HEK293 (cell line): ENCODE measurements at regions not wholly inside any gene's neighbourhood (a gene's known extent, or its start where the extent isn't known, plus 50 kb on each side); places are given as distances from the start of the nearest gene placed in this dataset.

Experiments
- CTCF ChIA-PET: fragments of 350-600 bp; formaldehyde crosslinking; extraction: SDS; loops from one replicate; lab custom pipeline; 2021; ENCODE audit warnings: antibody characterized with exemption; lab: Yijun Ruan, JAX
- POLR2A ChIA-PET: fragments of 300-600 bp; formaldehyde crosslinking; extraction: SDS; loops from one replicate; lab custom pipeline; 2020; ENCODE audit warnings: antibody characterized with exemption, inconsistent platforms; lab: Yijun Ruan, JAX
- H3K27ac ChIP-seq: fragments of 200-500 bp; sonication (Bioruptor generic); 2 replicates; pipeline ENCODE4 v1.5.1; 2014; ENCODE audit warnings: low read depth, low read length, control low read depth, inconsistent platforms; ENCODE audit errors: extremely low read depth
- H3K36me3 ChIP-seq, 2 experiments: fragments of 200-500 bp in 1 of 2; sonication (Bioruptor generic) in 1 of 2; 1 replicate in 1 of 2; 2 replicates in 1 of 2; pipeline ENCODE4 v1.5.1; 2014 to 2017; ENCODE audit warnings: inconsistent platforms in 2 of 2, low read length in 2 of 2; ENCODE audit not compliant: control insufficient read depth in 2 of 2, insufficient read depth in 1 of 2
- H3K4me1 ChIP-seq: fragments of 200-500 bp; sonication (Bioruptor generic); 2 replicates; pipeline ENCODE4 v1.5.1; 2014; ENCODE audit warnings: mild to moderate bottlenecking, low read length, inconsistent platforms; ENCODE audit not compliant: control insufficient read depth, insufficient read depth
- H3K4me3 ChIP-seq: 2 replicates; pipeline ENCODE4 v1.5.1; 2011; ENCODE audit warnings: low read depth, mild to moderate bottlenecking, control low read depth, low read length, moderate library complexity
- H3K9me3 ChIP-seq: fragments of 200-500 bp; sonication (Bioruptor generic); 2 replicates; pipeline ENCODE4 v1.5.1; 2014; ENCODE audit warnings: low read depth, low read length, inconsistent platforms; ENCODE audit not compliant: control insufficient read depth, insufficient read depth
- HOXA7 ChIP-seq: sonication (generic); formaldehyde crosslinking; IDR thresholded peaks from 2 replicates; pipeline ENCODE4 v1.8.1; 2022; ENCODE audit warnings: missing genetic modification reagents, borderline replicate concordance
- OSR2 ChIP-seq: fragments of 450-650 bp; formaldehyde crosslinking; IDR thresholded peaks from 2 replicates; pipeline ENCODE4 v1.5.1; 2016; ENCODE audit warnings: missing biosample characterization, missing genetic modification characterization
- PRDM10 ChIP-seq: fragments of 450-650 bp; formaldehyde crosslinking; IDR thresholded peaks from 2 replicates; pipeline ENCODE4 v1.5.1; 2016; ENCODE audit warnings: missing biosample characterization, missing genetic modification characterization
- PRDM6 ChIP-seq: fragments of 450-650 bp; formaldehyde crosslinking; IDR thresholded peaks from 2 replicates; pipeline ENCODE4 v1.5.1; 2017; ENCODE audit warnings: missing biosample characterization, missing genetic modification characterization
- REST ChIP-seq: fragments of 450-650 bp; formaldehyde crosslinking; IDR thresholded peaks from 2 replicates; pipeline ENCODE4 v1.5.1; 2016; ENCODE audit warnings: missing biosample characterization, missing genetic modification characterization
- SCRT2 ChIP-seq: fragments of 450-650 bp; formaldehyde crosslinking; IDR thresholded peaks from 2 replicates; pipeline ENCODE4 v1.5.1; 2016; ENCODE audit warnings: missing biosample characterization, missing genetic modification characterization
- ZEB2 ChIP-seq: fragments of 450-650 bp; formaldehyde crosslinking; IDR thresholded peaks from 2 replicates; pipeline ENCODE4 v1.5.1; 2016; ENCODE audit warnings: missing biosample characterization, missing genetic modification characterization
- ZNF138 ChIP-seq: fragments of 450-650 bp; formaldehyde crosslinking; IDR thresholded peaks from 2 replicates; pipeline ENCODE4 v1.5.1; 2016; ENCODE audit warnings: missing biosample characterization, missing genetic modification characterization, borderline replicate concordance
- ZNF2 ChIP-seq: fragments of 450-650 bp; formaldehyde crosslinking; IDR thresholded peaks from 2 replicates; pipeline ENCODE4 v1.5.1; 2016; ENCODE audit warnings: missing biosample characterization, missing genetic modification characterization
- ZNF202 ChIP-seq: fragments of 450-650 bp; formaldehyde crosslinking; IDR thresholded peaks from 2 replicates; pipeline ENCODE4 v1.5.1; 2016; ENCODE audit warnings: missing biosample characterization, missing genetic modification characterization, borderline replicate concordance
- ZNF37A ChIP-seq: fragments of 450-650 bp; IDR thresholded peaks from 2 replicates; pipeline ENCODE4 v1.5.1; 2018; ENCODE audit warnings: missing biosample characterization, missing genetic modification characterization
- ZNF501 ChIP-seq: fragments of 450-650 bp; formaldehyde crosslinking; IDR thresholded peaks from 2 replicates; pipeline ENCODE4 v1.5.1; 2016; ENCODE audit warnings: missing biosample characterization, missing genetic modification characterization
- ZNF513 ChIP-seq: fragments of 450-650 bp; IDR thresholded peaks from 2 replicates; pipeline ENCODE4 v1.5.1; 2018; ENCODE audit warnings: missing biosample characterization, missing genetic modification characterization
- TF ChIP-seq, protein P1 (sequence below): fragments of 450-650 bp; formaldehyde crosslinking; IDR thresholded peaks from 2 replicates; pipeline ENCODE4 v1.5.1; 2017; ENCODE audit warnings: missing biosample characterization, missing genetic modification characterization

DNA sequence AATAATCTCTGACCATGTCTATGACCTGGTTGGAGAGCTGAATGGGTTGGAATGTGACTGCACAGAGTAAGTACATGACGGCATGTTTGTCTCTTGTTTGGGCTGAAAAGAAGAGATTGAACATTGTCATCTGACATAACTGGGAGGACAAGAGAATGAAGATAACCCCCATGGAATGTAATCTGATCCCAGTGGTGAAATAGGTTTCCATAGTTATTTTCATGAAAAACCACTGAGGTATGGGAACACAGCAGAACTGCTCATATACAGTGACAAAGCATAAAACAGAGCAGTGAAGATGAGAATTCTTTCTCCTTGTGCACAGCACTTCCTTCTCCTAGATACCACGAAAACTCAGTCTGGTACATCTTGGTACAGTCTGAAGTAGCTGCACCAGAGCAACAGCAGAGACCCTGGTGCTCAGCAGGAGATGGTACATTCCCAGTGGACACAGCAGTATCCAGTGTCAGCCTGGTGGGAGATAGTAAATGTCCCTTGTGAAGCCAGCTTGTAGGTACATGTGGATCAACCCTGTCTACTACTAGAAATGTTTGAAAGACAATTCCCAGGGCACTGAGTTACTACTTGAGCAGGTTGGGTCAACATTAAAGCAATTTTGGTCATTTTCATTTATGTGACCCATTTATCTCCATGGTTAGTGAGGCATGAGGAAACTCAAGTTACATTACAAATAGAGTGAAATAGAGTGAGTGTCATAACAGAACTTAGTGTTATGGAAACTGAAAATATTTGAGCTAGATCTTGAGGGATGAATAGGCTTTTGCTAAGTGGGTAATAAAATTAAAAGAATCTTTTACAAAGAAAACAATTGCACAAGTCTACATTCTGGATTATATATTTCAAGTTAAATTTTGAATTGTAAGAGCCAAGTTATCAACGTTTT lies 178.3 kb downstream of the SUCNR1 start (continued):
- no peak for TF ChIP-seq ZNF501 (tag by site-specific recombination)
- peak; percentile 85 for TF ChIP-seq PRDM10 (tag by site-specific recombination)
- TF ChIP-seq ZEB2, result no peak
- no peak for TF ChIP-seq SCRT2
- TF ChIP-seq OSR2 (tag by site-specific recombination), result peak; percentile 16; the same call in 1 of the 2 replicates
- no peak for TF ChIP-seq ZNF138 (tag by site-specific recombination)
- TF ChIP-seq ZNF2 (tag by site-specific recombination), result no peak
- TF ChIP-seq PRDM6 (tag by site-specific recombination), result 0 out of 2 replicates have a peak, but pooled peaks have one; percentile 17

DNA sequence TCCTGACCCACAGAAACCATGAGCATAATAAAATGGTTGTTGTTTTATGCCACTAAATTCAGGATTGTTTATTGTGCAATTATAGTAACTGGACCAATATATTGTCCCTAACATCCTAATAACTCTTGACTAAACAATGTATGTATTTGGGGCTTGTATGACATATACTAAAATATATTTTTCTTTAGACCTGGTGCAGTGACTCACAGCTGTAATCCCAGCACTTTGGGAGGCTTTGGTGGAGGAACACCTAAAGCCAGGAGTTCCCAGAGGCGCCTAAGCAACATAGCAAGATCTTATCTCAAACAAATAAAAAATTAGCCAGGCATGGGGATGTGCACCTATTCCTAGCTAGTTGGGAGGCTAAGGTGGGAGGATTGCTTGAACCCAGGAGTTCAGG lies 180.4 kb downstream of the SUCNR1 start:
- Histone ChIP-seq H3K36me3 (no peaks in the 10 kb centered on the region), H3K4me1 (no peaks in the 10 kb centered on the region), H3K9me3 (no peaks in the 10 kb centered on the region), H3K4me3 (no peak overlapping the region), H3K27ac (no peak overlapping the region)
- CTCF ChIA-PET, result no interaction called here
- TF ChIP-seq REST (tag by site-specific recombination) (no peak), ZNF37A (tag by site-specific recombination) (no peak), HOXA7 (no peak), ZNF513 (no peak), ZNF202 (no peak)
- TF ChIP-seq, protein P1, sequence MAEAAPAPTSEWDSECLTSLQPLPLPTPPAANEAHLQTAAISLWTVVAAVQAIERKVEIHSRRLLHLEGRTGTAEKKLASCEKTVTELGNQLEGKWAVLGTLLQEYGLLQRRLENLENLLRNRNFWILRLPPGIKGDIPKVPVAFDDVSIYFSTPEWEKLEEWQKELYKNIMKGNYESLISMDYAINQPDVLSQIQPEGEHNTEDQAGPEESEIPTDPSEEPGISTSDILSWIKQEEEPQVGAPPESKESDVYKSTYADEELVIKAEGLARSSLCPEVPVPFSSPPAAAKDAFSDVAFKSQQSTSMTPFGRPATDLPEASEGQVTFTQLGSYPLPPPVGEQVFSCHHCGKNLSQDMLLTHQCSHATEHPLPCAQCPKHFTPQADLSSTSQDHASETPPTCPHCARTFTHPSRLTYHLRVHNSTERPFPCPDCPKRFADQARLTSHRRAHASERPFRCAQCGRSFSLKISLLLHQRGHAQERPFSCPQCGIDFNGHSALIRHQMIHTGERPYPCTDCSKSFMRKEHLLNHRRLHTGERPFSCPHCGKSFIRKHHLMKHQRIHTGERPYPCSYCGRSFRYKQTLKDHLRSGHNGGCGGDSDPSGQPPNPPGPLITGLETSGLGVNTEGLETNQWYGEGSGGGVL, result no peak
- POLR2A ChIA-PET, result no interaction called here
